ENCODE measurements at regions not wholly inside any gene's neighbourhood (a gene's known extent, or its start where the extent isn't known, plus 50 kb on each side); places are given as distances from the start of the nearest gene placed in this dataset.

DNA sequence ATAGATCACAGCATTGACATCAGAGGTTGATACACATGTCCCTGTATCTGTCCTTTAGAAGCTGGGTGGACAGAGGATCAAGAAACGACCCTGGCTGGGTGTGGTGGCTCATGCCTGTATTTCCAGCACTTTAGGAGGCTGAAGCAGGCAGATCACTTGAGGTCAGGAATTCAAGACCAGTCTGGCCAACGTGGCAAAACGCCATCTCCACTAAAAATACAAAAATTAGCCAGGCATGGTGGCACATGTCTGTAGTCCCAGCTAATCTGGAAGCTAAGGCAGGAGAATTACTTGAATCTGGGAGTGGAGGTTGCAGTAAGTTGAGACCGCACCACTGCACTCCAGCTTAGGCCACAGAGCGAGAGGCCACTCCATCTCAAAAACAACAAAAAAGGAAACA, 300.4 kb upstream of the AMELY start:
- DNase-seq (ENCODE audit: low read depth): no peak

DNA sequence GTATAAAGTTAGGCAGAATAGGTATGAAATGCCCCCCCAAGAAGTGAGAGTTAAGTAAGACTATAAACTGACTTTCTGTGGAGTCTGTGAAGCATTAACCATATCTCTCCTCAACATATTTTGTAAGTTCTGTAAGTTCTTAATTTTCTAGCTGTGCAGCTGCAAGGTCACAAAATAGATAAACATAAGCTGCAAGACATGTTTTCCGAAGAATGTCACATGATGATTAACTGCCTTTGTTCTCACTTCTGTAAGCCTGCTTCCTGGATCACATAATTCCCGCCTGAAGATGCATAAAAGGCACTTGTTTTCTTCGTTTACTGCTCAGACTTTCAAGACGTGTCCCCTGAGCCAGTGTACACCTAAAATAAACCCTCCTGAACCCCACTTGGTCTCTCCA, 292.9 kb upstream of the AMELY start:
- DNase-seq (ENCODE audit: low read depth): no peak

DNA sequence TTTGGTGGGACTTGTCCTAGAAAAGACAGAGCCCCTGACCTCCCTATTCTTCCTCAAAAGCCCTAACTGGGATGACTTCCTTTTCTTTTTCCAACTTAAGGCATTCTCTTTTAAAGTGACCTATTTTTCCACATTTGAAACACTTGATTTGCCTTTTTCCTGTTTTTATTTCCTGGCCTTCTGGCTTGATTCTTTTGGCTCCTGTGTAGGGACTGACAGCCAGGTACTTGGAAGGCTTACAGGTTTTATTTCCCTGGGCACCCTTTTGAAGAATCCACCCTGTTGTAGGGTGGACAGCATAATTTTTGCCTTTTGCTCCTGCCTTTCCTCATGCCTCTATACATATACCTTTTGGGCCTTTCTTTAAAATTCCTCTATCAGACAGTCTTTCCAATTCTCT, 271.0 kb upstream of the AMELY start:
- DNase-seq (ENCODE audit: low read depth): no peak

DNA sequence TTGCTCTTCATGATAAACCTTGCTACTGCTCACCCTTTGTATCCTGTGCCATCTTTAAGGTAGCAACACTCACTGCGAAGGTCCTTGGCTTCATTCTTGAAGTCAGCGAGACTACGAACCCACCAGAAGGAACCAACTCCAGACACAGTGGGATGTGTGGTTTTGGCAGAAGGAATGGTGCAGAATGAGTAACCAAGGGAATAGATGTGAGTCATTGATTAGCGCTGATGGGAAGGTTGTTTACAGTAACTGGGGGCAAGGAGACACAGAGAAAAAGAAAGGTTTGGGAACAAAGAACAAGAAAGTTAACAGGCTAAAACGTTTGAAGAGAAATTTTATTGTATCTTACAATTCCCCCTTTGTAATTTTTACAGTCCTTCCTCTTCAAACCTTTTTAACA, 266.1 kb upstream of the AMELY start:
- DNase-seq (ENCODE audit: low read depth): peak; percentile 1

DNA sequence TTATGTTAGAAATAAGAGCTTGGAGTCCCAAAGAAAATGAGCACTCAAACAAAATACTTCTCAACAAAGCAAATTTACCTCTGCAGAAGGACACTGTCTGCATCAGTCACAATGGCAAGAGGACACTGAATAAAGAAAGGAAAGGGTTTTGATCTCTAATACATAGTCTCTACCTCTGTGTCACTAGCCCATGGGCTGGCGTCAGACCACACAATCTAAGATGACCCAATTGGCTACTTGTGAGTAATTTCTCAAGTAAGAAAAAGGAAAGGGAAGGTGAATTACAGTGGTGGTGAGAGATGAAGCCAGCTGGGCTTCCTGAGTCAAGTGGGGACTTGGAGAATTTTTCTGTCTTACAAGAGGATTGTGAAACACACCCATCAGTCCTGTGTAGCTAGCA, 257.9 kb upstream of the AMELY start:
- DNase-seq (ENCODE audit: low read depth): no peak

DNA sequence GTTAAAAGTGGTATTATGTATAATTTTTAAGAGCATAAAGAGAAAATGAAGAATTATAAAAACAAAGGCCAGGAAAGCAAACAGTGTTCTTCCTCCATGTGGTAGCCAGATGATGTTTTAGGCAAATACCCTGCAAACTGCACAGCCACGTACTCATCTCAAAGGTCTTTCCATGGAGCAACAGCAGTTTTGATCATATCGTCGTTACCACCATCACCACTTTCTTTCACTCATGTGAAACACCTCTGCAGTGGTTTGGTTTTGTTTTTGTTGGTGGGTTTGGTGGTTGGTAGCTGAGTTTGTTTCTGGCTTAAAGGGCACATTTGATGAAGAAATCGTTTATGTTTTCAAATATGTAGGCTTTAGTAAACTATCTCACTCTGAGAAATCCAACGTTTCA, 229.9 kb upstream of the AMELY start:
- DNase-seq (ENCODE audit: low read depth): no peak

All from M059J (cell line).